ENCODE measurements at regions not wholly inside any gene's neighbourhood (a gene's known extent, or its start where the extent isn't known, plus 50 kb on each side); places are given as distances from the start of the nearest gene placed in this dataset.

DNA sequence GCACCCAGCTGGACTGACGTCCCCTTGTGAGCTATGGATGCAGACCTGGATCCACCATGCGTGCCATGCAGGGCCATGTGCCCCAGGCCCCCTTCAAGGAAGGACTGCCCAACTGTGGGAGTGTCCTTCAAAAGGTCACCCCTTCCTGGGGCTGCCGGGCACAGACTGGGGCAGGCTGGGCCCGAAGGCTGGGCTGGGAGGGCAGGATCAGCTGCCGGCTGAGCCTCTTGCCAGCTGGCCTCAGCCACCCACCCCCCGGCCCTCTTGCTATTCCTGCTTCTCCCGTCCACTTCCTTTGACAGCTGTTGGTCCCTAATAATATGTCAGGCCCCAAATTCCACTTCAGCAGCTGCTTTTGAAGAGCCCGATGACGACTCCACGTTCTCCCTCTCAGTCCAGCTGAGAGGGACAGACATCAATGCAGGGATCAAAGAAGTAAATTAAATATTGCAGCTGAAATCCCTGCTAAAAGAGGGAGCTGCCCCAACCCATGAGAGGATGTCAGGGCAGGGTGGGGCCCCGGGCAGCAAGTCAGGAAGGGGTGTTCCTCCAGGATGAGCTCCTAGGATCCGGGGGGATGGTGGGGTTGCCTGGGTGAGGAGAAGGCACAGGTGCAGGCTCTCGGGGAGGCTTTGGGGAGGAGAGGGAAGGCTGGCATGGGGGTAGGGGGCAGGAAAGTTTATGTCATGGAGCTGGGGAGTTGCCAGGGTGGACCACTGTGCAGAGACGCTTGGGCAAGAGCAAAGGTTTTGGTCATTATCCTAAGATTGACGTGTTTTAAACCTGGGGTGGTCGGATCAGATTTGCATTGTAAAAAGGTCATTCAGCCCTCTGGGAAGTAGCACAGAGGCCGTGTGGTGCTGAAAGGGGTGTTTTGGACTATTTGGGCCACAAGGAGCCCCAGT is 185.0 kb downstream of the ANKRD60 start:
- TF ChIP-seq, protein P1, sequence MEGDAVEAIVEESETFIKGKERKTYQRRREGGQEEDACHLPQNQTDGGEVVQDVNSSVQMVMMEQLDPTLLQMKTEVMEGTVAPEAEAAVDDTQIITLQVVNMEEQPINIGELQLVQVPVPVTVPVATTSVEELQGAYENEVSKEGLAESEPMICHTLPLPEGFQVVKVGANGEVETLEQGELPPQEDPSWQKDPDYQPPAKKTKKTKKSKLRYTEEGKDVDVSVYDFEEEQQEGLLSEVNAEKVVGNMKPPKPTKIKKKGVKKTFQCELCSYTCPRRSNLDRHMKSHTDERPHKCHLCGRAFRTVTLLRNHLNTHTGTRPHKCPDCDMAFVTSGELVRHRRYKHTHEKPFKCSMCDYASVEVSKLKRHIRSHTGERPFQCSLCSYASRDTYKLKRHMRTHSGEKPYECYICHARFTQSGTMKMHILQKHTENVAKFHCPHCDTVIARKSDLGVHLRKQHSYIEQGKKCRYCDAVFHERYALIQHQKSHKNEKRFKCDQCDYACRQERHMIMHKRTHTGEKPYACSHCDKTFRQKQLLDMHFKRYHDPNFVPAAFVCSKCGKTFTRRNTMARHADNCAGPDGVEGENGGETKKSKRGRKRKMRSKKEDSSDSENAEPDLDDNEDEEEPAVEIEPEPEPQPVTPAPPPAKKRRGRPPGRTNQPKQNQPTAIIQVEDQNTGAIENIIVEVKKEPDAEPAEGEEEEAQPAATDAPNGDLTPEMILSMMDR (IDR thresholded peaks at IDR 0.05 in 4 of 5, conservative IDR thresholded peaks at IDR 0.05 in 1 of 5) = no peak
- TF ChIP-seq POLR2A (IDR thresholded peaks at IDR 0.05) = no peak
